ENCODE measurements at regions not wholly inside any gene's neighbourhood (a gene's known extent, or its start where the extent isn't known, plus 50 kb on each side); places are given as distances from the start of the nearest gene placed in this dataset.
"Not testable (repeated sequence)": the region's sequence is repeated elsewhere in the genome, so short reads cannot be mapped to it uniquely, and the experiment has no call there.

DNA sequence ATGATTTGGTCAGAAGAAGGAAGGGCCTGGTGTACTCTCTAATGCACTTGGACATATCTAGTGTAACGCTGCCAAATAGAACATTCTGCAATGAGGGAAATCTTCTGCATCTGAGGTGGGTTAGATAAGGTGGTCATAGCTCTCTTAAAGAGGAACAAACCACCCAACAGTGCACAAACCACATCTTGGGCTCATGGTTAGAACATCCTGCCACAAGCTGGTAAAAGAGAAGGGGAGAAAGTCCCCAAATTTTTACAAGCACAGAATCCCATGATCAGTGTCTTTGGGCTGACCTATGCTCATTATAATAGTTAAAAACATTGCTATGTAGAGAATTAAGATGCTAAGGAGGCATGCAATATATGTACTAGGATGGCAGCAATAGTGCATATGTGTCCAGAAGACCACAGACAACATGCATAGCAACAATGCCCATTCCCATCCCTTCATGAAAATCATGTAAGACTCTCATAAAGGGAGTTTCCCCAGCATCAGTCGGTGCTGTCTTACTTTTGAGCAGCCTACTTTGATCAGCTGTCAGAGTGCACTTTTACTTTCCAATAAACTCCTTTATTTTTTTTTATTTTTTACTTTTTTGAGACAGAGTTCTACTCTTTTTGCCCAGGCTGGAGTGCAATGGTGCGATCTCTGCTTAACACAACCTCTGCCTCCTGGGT, 99.7 kb upstream of the SLC7A11 start:
- DNase-seq (ENCODE audit: low read depth): peak; percentile 68
- TF ChIP-seq, protein P1, sequence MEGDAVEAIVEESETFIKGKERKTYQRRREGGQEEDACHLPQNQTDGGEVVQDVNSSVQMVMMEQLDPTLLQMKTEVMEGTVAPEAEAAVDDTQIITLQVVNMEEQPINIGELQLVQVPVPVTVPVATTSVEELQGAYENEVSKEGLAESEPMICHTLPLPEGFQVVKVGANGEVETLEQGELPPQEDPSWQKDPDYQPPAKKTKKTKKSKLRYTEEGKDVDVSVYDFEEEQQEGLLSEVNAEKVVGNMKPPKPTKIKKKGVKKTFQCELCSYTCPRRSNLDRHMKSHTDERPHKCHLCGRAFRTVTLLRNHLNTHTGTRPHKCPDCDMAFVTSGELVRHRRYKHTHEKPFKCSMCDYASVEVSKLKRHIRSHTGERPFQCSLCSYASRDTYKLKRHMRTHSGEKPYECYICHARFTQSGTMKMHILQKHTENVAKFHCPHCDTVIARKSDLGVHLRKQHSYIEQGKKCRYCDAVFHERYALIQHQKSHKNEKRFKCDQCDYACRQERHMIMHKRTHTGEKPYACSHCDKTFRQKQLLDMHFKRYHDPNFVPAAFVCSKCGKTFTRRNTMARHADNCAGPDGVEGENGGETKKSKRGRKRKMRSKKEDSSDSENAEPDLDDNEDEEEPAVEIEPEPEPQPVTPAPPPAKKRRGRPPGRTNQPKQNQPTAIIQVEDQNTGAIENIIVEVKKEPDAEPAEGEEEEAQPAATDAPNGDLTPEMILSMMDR (IDR thresholded peaks at IDR 0.05; ENCODE audit: insufficient read depth, low read depth, low read length, missing control alignments): no peak
- no peak overlapping the region for H3K4me3 ChIP-seq (ENCODE audit: low read depth, low read length)

DNA sequence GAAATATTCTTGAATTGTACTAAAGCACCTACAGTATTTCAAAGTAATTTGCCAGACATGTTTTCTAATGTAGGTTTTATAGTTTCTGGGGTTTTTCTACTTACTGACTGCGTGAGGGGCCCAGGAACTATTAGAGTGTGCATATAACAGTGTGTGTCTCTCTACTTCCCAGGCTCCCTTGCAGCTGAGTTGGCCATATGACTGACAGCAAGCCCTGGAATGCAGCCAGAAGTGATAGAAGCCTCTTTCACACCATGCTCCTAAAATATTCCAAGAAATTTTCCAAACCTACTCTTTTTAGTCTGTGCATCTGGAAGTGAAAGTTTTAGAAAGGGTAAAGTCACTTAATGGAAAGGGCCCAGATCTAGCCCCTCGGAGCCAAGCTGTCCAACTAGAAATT, 96.7 kb upstream of the SLC7A11 start:
- no peak overlapping the region for H3K4me3 ChIP-seq (ENCODE audit: low read depth, low read length)
- TF ChIP-seq, protein P1 (IDR thresholded peaks at IDR 0.05; ENCODE audit: insufficient read depth, low read depth, low read length, missing control alignments): no peak
- DNase-seq (ENCODE audit: low read depth): no peak

DNA sequence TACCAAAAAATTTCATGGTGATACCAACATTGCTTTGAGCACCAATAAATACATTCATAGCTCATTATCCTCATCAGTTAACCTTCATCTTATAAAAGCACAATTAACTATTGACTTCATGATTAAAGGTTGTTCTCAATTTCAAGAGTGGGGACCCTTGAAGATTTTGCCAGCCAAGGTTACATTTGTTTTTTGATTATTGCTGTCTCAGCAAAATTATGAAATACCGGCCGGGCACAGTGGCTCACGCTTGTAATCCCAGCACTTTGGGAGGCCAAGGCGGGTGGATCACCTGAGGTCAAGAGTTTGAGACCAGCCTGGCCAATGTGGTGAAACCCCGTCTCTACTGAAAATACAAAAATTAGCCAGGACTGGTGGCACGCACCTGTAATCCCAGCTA, 96.1 kb upstream of the SLC7A11 start:
- DNase-seq (ENCODE audit: low read depth); H3K4me3 ChIP-seq (ENCODE audit: low read depth, low read length): not testable (repeated sequence)

DNA sequence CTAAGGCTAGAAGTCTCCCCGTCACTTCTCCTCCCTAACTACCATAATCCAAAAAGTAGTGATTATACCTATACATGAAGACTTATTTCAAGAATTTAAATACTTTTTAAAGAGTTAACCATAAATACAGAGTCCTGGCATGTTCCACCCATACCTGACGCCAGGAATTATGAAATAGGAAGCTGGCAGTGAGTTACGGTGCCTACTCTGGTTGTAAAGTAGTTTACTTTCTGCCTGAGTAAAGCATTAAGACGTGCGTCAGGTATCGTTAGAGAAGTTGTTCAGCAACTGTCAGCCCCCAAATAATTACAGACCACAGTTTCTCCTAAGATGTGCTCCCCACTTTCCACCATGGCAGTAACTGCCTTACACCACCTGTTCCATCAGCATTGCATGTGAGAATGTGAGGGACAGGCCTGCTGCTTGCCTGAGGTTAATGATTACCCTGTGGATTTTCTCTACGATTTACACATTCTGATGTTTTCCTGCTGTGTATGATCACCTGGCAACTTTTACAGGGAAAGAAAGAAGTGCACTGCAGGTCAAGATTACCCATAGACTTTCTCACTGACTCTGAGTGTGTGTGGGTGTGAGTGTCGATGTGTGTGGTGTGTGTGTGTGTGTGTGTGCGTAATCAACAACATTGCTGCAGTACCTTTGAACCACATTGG, 92.3 kb upstream of the SLC7A11 start:
- DNase-seq (ENCODE audit: low read depth): no peak
- no peak overlapping the region for H3K4me3 ChIP-seq (ENCODE audit: low read depth, low read length)
- TF ChIP-seq, protein P1 (IDR thresholded peaks at IDR 0.05; ENCODE audit: insufficient read depth, low read depth, low read length, missing control alignments): no peak

DNA sequence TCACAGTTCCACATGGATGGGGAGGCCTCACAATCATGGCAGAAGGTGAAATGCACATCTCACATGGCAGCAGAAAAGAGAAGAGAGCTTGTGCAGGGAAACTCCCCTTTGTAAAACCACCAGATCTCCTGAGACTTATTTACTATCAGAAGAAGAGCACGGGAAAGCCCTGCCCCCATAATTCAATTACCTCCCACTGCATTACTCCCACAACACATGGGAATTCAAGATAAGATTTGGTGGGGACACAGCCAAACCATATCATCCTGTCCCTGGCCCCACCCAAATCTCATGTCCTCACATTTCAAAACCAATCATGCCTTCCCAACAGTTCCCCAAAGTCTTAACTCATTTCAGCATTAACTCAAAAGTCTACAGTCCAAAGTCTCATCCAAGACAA, 90.3 kb upstream of the SLC7A11 start:
- not testable (repeated sequence) for H3K4me3 ChIP-seq (ENCODE audit: low read depth, low read length); DNase-seq (ENCODE audit: low read depth)

DNA sequence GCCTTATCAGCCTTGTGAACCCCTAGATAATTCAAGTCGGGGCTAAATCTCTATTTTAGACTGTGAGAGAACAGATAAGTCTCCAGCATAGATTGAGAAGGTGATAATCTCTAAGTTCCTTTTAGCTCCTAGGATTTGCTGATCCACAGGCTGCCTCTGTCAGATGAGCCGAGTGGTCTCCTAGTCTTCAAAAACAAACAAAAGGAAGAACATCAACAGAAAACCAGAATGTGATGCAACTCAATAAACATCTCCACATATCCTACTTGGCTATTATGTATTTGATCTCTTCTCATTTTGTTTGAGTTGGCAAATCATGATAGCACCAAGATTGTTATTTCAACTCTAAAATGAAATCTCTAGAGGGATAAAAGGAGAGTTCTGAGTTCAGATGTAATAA, 88.4 kb upstream of the SLC7A11 start:
- no peak overlapping the region for H3K4me3 ChIP-seq (ENCODE audit: low read depth, low read length)
- TF ChIP-seq, protein P1 (IDR thresholded peaks at IDR 0.05; ENCODE audit: insufficient read depth, low read depth, low read length, missing control alignments): no peak
- no peak for DNase-seq (ENCODE audit: low read depth)

DNA sequence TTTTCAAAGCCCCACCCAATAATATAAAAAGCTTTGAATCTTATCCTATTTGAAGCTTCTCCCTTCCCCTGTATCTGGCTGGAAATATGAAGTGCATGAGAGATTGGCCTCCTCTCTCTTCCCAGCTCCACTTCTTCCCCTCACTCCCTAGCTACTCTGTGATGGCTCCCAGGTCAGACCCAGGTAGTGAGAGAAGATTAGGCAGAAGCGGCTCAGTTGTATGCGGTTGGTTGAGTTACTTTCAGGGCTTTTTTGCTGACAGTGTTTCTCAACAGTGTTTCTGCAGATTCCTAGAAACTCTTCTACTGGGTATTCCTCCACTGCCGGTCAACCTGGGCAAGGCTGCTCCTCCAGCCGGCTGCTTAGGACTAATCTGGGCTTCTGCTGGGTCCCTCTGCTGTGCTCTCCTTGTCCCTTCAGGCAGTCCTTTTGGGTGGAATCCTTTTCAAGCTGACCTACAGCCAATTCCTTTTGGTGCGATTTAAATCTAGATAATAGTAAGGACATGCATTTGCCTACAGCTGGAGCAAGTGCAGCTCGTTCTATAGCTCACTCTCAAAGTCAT, 87.4 kb upstream of the SLC7A11 start:
- no peak overlapping the region for H3K4me3 ChIP-seq (ENCODE audit: low read depth, low read length)
- TF ChIP-seq, protein P1 (IDR thresholded peaks at IDR 0.05; ENCODE audit: insufficient read depth, low read depth, low read length, missing control alignments): no peak
- no peak for DNase-seq (ENCODE audit: low read depth)

DNA sequence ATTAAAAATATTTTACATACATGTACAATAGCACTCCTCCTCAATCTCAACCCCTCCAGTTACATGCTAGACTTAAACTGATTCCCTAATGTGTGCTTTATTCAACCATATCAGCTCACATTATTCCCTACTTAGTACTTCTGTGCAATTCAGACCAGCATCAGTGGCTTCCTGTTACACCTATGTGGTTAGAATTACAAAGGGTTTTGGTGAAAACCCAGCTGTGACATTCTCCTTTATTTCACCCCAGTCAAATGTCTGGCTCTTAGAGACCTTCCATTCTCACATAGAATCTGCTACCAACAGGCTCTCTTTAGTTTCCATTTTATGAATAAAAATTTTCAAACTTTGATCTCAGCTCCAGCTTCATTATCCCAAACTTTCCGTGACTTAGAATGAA, 85.2 kb upstream of the SLC7A11 start:
- DNase-seq (ENCODE audit: low read depth): no peak
- TF ChIP-seq, protein P1 (IDR thresholded peaks at IDR 0.05; ENCODE audit: insufficient read depth, low read depth, low read length, missing control alignments): no peak
- H3K4me3 ChIP-seq (ENCODE audit: low read depth, low read length): no peak overlapping the region
